Stomach (tissue), 8 donors: ENCODE measurements at regions not wholly inside any gene's neighbourhood (a gene's known extent, or its start where the extent isn't known, plus 50 kb on each side); places are given as distances from the start of the nearest gene placed in this dataset.

Source experiments
- DNase-seq, 2 donors: peaks; one replicate each; pipeline versions ENCODE4 v3.0.0 to v3.0.0-alpha.2; 2013 to 2019
- H3K27ac ChIP-seq, 5 donors: fragments of 200-600 bp in 4 of 5; sonication (generic) in 4 of 5; one replicate each; pipeline ENCODE4 v1.5.1; 2013 to 2019; ENCODE audit warnings: mild to moderate bottlenecking in 1 of 5, moderate library complexity in 1 of 5
- H3K27me3 ChIP-seq, 3 donors: fragments of 200-600 bp; sonication (generic); one replicate each; pipeline ENCODE4 v1.5.1; 2017 to 2019; ENCODE audit warnings: mixed run types in 1 of 3
- H3K36me3 ChIP-seq, 4 donors: fragments of 200-600 bp; sonication (generic); 1 replicate in 3 of 4; 2 replicates in 1 of 4; pipeline ENCODE4 v1.5.1; 2016 to 2019
- H3K4me1 ChIP-seq, 4 donors: fragments of 200-600 bp; sonication (generic); one replicate each; pipeline ENCODE4 v1.5.1; 2016 to 2019
- H3K4me3 ChIP-seq, 4 donors: fragments of 200-600 bp; sonication (generic) in 3 of 4; one replicate each; pipeline ENCODE4 v1.5.1; 2016 to 2019; ENCODE audit warnings: mild to moderate bottlenecking in 1 of 4
- H3K9me3 ChIP-seq, 4 donors: fragments of 200-600 bp; sonication (generic); one replicate each; pipeline ENCODE4 v1.5.1; 2016 to 2019
- EP300 ChIP-seq: sonication (generic); formaldehyde crosslinking; IDR thresholded peaks from one replicate; pipeline ENCODE4 v1.6.1; 2017; ENCODE audit warnings: antibody characterized with exemption
- POLR2A ChIP-seq, 4 donors: fragments of 450-650 bp; IDR thresholded peaks; one replicate each; pipeline ENCODE4 v1.6.1; 2016; ENCODE audit warnings: antibody characterized with exemption in 4 of 4, control low read depth in 2 of 4, mild to moderate bottlenecking in 1 of 4, moderate library complexity in 1 of 4
- POLR2AphosphoS5 ChIP-seq, 3 donors: sonication (generic); formaldehyde crosslinking; IDR thresholded peaks; one replicate each; pipeline ENCODE4 v1.6.1; 2016; ENCODE audit warnings: antibody characterized with exemption in 3 of 3
- WGBS, 5 donors: extraction: QIAGEN DNeasy Blood & Tissue Kit in 3 of 5; methylation state at CpG; one replicate each; pipeline versions ENCODE4 v1.1.5 to v1.1.7; 2013 to 2018; 5-methylcytosine and 5-hydroxymethylcytosine counted together
- intact Hi-C: fragments of 100-400 bp; cut with DNase I; formaldehyde crosslinking; loops from one replicate; pipeline ENCODE4 v1.15.1; 2023; ENCODE audit warnings: low total_unique reads
- TF ChIP-seq, protein P1 (sequence below), 7 experiments: fragments of 450-650 bp in 4 of 7; fragments of 200-600 bp in 3 of 7; sonication (generic) in 3 of 7; IDR thresholded peaks; one replicate each; pipeline ENCODE4 v1.5.1; 2016 to 2019; ENCODE audit warnings: antibody characterized with exemption in 7 of 7, control low read depth in 2 of 7, mild to moderate bottlenecking in 1 of 7
- donor health status: healthy with polysubstance abuse.
- donor health status: Bipolar disorder and iron deficiency.
- donor health status: healthy.

DNA sequence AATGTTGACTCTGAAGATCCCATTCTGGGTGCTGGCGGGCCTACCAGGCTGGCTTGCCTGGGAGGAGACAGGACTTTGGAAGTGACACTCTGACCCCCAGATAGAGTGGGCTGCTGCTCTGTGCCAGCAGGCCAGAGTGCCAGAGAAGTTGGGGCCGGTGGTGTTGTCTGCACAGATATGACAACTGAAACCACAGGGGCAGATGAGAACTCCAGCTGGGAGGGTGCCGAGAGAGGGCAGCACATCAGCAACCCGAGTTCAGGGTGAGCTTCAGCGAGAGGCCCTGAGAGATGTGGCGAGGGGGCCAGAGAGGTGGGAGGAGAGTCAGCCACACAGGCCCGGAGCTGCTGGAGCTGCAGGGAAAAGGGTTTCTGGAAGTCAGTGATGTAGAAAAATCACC lies 193.2 kb upstream of the MGMT start:
- no peak for TF ChIP-seq POLR2A (IDR thresholded peaks at IDR 0.05)
- TF ChIP-seq, protein P1, sequence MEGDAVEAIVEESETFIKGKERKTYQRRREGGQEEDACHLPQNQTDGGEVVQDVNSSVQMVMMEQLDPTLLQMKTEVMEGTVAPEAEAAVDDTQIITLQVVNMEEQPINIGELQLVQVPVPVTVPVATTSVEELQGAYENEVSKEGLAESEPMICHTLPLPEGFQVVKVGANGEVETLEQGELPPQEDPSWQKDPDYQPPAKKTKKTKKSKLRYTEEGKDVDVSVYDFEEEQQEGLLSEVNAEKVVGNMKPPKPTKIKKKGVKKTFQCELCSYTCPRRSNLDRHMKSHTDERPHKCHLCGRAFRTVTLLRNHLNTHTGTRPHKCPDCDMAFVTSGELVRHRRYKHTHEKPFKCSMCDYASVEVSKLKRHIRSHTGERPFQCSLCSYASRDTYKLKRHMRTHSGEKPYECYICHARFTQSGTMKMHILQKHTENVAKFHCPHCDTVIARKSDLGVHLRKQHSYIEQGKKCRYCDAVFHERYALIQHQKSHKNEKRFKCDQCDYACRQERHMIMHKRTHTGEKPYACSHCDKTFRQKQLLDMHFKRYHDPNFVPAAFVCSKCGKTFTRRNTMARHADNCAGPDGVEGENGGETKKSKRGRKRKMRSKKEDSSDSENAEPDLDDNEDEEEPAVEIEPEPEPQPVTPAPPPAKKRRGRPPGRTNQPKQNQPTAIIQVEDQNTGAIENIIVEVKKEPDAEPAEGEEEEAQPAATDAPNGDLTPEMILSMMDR (IDR thresholded peaks at IDR 0.05): no peak
- no peak for TF ChIP-seq EP300
- TF ChIP-seq POLR2AphosphoS5 (IDR thresholded peaks at IDR 0.05): no peak
- intact Hi-C loops: no loop called here

DNA sequence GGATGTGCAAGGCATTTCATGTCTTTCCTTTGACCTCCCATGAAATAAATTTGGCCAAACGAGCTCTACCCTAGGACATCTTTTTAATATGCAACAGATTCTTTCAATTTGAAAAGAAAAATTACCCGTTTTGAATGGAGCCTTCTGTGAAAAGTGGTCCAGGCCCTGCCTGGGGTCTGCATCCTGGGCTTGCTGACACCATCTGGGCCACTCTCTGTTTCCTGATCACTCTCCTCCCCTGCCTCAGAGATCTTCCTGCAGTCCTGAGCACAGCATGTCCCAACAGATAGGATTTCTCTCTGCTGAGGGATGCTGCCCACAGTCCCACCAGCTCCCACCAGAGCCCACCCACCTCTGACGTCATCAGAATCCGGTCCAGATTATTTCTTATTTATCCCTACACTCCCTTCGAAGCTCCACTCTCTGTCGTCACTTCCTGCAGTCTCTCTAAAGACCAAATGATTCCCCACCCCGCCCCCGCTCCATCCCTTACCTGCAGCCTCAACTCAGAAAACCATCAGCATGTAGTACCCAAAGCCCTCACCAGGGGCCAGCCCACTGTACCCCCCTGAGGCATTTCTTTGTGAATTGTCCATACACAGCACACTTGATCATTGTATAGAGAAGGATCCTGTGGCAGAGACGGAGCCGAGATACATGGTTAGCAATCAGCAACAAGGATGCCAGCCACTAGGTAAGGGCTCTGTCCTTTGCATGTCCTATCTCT lies 192.1 kb upstream of the MGMT start:
- Histone ChIP-seq H3K36me3 (no peaks in the 10 kb centered on the region), H3K4me1 (no peaks in the 10 kb centered on the region), H3K4me3 (no peak overlapping the region), H3K27ac (no peak overlapping the region), H3K9me3 (no peaks in the 10 kb centered on the region), H3K27me3 (no peaks in the 10 kb centered on the region)
- TF ChIP-seq, protein P1 (IDR thresholded peaks at IDR 0.05): no peak
- TF ChIP-seq POLR2A (IDR thresholded peaks at IDR 0.05): no peak
- no peak for TF ChIP-seq EP300
- no peak for TF ChIP-seq POLR2AphosphoS5 (IDR thresholded peaks at IDR 0.05)
- intact Hi-C loops: no loop called here
- DNase-seq: no peak
- WGBS, 5 donors: 70 to 78% (median 75%) methylated on average over 10 of the region's 10 CpGs

More for the DNA sequence above, 193.2 kb upstream of the MGMT start:
- Histone ChIP-seq H3K4me1 (no peaks in the 10 kb centered on the region), H3K27me3 (no peaks in the 10 kb centered on the region), H3K36me3 (no peaks in the 10 kb centered on the region), H3K4me3 (no peak overlapping the region), H3K27ac (no peak overlapping the region), H3K9me3 (no peaks in the 10 kb centered on the region)
- no peak for DNase-seq
- WGBS, 5 donors: 68 to 87% (median 74%) methylated on average over 7 of the region's 7 CpGs

DNA sequence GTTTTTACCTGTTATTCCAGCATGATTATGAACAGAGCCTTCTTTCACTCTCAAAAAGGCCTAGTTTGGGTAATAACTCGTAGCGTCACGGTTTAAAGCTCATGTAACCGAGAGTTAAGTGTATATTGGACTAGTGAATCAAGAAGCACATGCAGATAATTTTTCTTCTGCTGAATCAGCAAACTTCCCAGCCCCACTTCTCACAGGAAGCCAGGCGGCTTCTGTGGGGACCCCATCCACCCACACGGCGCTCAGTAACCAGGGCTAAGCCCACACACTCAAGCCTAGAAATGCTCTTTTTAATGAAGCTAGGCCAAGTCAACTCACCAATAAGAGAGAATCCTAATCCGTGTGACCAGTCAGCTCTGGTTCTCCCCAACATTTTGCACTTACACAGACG lies 191.2 kb upstream of the MGMT start:
- no peaks in the 10 kb centered on the region for H3K9me3 ChIP-seq
- no peak for DNase-seq
- no peaks in the 10 kb centered on the region for H3K36me3 ChIP-seq
- H3K4me1 ChIP-seq: no peaks in the 10 kb centered on the region
- intact Hi-C loops: no loop called here
- H3K4me3 ChIP-seq: no peak overlapping the region
- WGBS, 5 donors: 76 to 86% (median 84%) methylated on average over 9 of the region's 9 CpGs
- no peaks in the 10 kb centered on the region for H3K27me3 ChIP-seq
- no peak overlapping the region for H3K27ac ChIP-seq
- no peak for TF ChIP-seq POLR2AphosphoS5 (IDR thresholded peaks at IDR 0.05)
- TF ChIP-seq EP300: no peak
- TF ChIP-seq, protein P1 (IDR thresholded peaks at IDR 0.05): no peak
- TF ChIP-seq POLR2A (IDR thresholded peaks at IDR 0.05): no peak

GRCh38 chr10:129277084-129277483 lies 190.0 kb upstream of the MGMT start:
- Histone ChIP-seq H3K27me3 (no peaks in the 10 kb centered on the region), H3K9me3 (peaks cover 0 to 7% (median 3%) of the 10 kb centered on the region in 4 donors), H3K4me1 (no peaks in the 10 kb centered on the region), H3K27ac (no peak overlapping the region), H3K36me3 (no peaks in the 10 kb centered on the region), H3K4me3 (no peak overlapping the region)
- 76 to 88% (median 84%) methylated on average over 13 of the region's 13 CpGs for WGBS, 5 donors
- TF ChIP-seq, protein P1 (IDR thresholded peaks at IDR 0.05): no peak
- TF ChIP-seq POLR2AphosphoS5 (IDR thresholded peaks at IDR 0.05): no peak
- TF ChIP-seq POLR2A (IDR thresholded peaks at IDR 0.05): no peak
- no peak for TF ChIP-seq EP300
- DNase-seq: no peak
- intact Hi-C loops: no loop called here
